ENCODE measurements at regions not wholly inside any gene's neighbourhood (a gene's known extent, or its start where the extent isn't known, plus 50 kb on each side); places are given as distances from the start of the nearest gene placed in this dataset.

GRCh38 chr2:9770308-9771100, 72.8 kb upstream of the TAF1B start:
- H3K9me3 Mint-ChIP-seq (ENCODE audit: unreplicated experiment): no peaks in the 10 kb centered on the region
- no peaks in the 10 kb centered on the region for H3K36me3 Mint-ChIP-seq (ENCODE audit: unreplicated experiment)
- H3K4me1 Mint-ChIP-seq (ENCODE audit: unreplicated experiment): peaks cover 27% of the 10 kb centered on the region
- TF ChIP-seq, protein P1, sequence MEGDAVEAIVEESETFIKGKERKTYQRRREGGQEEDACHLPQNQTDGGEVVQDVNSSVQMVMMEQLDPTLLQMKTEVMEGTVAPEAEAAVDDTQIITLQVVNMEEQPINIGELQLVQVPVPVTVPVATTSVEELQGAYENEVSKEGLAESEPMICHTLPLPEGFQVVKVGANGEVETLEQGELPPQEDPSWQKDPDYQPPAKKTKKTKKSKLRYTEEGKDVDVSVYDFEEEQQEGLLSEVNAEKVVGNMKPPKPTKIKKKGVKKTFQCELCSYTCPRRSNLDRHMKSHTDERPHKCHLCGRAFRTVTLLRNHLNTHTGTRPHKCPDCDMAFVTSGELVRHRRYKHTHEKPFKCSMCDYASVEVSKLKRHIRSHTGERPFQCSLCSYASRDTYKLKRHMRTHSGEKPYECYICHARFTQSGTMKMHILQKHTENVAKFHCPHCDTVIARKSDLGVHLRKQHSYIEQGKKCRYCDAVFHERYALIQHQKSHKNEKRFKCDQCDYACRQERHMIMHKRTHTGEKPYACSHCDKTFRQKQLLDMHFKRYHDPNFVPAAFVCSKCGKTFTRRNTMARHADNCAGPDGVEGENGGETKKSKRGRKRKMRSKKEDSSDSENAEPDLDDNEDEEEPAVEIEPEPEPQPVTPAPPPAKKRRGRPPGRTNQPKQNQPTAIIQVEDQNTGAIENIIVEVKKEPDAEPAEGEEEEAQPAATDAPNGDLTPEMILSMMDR (IDR thresholded peaks at IDR 0.05): peak; percentile 79
- no peak overlapping the region for H3K27ac Mint-ChIP-seq (ENCODE audit: unreplicated experiment)
- no peaks in the 10 kb centered on the region for H3K27me3 Mint-ChIP-seq (ENCODE audit: unreplicated experiment)
- no peak for DNase-seq (ENCODE audit: extremely low spot score, unreplicated experiment)
- H3K4me3 Mint-ChIP-seq (ENCODE audit: unreplicated experiment): no peak overlapping the region

DNA sequence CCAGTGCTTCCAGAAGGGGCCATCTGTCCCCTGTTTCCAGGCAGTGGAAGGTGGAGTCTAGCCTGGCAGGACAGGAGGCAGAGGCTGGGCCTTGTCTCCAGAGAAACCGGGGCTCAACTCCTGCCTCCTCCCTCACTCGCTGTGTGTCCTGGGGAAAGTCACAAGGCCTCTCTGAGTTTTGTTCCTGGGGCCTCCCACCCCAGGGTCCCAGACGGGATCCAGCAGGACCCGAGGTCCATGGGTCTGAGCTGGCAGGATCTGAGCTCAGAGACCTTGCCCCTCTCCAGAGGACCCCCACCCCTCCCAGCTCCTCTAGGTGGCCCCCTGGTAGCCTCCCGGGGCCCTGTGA, 72.2 kb upstream of the TAF1B start:
- Mint-ChIP-seq H3K9me3 (ENCODE audit: unreplicated experiment) (no peaks in the 10 kb centered on the region), H3K4me1 (ENCODE audit: unreplicated experiment) (peaks cover 27% of the 10 kb centered on the region), H3K36me3 (ENCODE audit: unreplicated experiment) (no peaks in the 10 kb centered on the region), H3K4me3 (ENCODE audit: unreplicated experiment) (no peak overlapping the region), H3K27me3 (ENCODE audit: unreplicated experiment) (no peaks in the 10 kb centered on the region), H3K27ac (ENCODE audit: unreplicated experiment) (no peak overlapping the region)
- DNase-seq (ENCODE audit: extremely low spot score, unreplicated experiment): no peak
- TF ChIP-seq, protein P1 (IDR thresholded peaks at IDR 0.05): no peak

- Mint-ChIP-seq H3K27ac (ENCODE audit: unreplicated experiment) (peak overlapping the region; percentile 72), H3K9me3 (ENCODE audit: unreplicated experiment) (no peaks in the 10 kb centered on the region), H3K27me3 (ENCODE audit: unreplicated experiment) (no peaks in the 10 kb centered on the region), H3K4me3 (ENCODE audit: unreplicated experiment) (no peak overlapping the region), H3K36me3 (ENCODE audit: unreplicated experiment) (no peaks in the 10 kb centered on the region), H3K4me1 (ENCODE audit: unreplicated experiment) (peaks cover 24% of the 10 kb centered on the region)
- no peak for DNase-seq (ENCODE audit: extremely low spot score, unreplicated experiment)
- TF ChIP-seq, protein P1 (IDR thresholded peaks at IDR 0.05): peak; percentile 41
These were observed 71.7 kb upstream of the TAF1B start for GRCh38 chr2:9771481-9772017.

DNA sequence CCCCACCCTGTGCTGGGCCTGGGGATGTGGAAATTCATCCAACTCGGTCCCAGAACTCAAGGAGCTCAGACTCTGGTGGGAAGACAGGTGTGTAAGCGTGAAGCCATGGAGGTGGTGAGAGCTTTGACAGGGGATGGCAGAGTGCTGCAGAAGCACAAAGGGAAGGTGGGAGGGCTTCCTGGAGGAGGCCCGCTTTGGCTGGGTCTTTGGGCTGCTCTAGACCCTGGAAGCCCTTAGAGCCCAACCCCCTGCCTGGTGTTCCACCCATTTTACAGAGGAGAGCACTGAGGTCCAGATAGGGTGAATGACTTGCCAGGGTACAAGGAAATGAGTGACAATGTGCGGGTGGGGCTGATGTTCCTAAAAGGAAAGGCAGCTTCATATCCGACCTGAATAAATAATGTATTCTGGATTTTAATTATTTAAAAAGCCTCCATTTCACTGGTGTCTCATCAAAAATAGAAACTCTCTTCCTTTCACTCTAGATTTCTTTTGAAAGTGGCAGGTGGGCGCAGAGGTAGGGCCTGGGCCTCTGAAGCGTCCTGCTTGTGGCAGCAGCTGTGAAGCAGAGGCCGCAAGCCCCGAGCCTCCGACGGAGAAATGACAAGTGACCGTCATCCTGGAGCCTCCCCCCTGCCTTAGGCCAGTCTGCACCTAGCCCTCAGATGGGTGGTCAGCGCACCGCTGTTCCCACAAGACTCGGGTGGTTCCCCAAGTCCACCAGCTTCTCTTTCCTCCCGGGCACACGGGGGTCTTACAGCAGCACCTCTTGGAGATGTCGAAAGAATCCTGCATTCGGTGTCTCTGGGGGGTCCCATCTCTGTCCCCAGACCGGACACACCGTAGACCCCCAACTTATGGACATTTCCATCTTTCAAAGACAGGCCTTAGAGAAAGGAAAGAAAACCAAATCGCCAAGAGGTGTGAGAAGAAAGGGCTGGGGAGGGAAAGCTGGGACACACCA, 71.0 kb upstream of the TAF1B start:
- Mint-ChIP-seq H3K9me3 (ENCODE audit: unreplicated experiment) (no peaks in the 10 kb centered on the region), H3K4me1 (ENCODE audit: unreplicated experiment) (peaks cover 24% of the 10 kb centered on the region), H3K36me3 (ENCODE audit: unreplicated experiment) (no peaks in the 10 kb centered on the region), H3K27ac (ENCODE audit: unreplicated experiment) (peak overlapping the region; percentile 72), H3K27me3 (ENCODE audit: unreplicated experiment) (no peaks in the 10 kb centered on the region), H3K4me3 (ENCODE audit: unreplicated experiment) (no peak overlapping the region)
- TF ChIP-seq, protein P1 (IDR thresholded peaks at IDR 0.05): no peak
- DNase-seq (ENCODE audit: extremely low spot score, unreplicated experiment): no peak
